HG03442 (cell line): ENCODE measurements at regions not wholly inside any gene's neighbourhood (a gene's known extent, or its start where the extent isn't known, plus 50 kb on each side); places are given as distances from the start of the nearest gene placed in this dataset.
"Not testable (repeated sequence)": the region's sequence is repeated elsewhere in the genome, so short reads cannot be mapped to it uniquely, and the experiment has no call there.

ENCODE experiments used
- ATAC-seq: cut with Tn5 transposase; IDR thresholded peaks from one replicate; pipeline ENCODE4 v1.9.1; 2021; ENCODE audit warnings: mild to moderate bottlenecking, moderate library complexity; ENCODE audit not compliant: unreplicated experiment

GRCh38 chr12:124477107-124477915 is 90.1 kb downstream of the NCOR2 start:
- ATAC-seq, result no peak

- ATAC-seq, result no peak
Observed at GRCh38 chr12:124476011-124476400, 91.4 kb downstream of the NCOR2 start.

- no peak for ATAC-seq
Observed at GRCh38 chr12:124475295-124476010, 92.0 kb downstream of the NCOR2 start.

GRCh38 chr12:124474709-124475108 is 92.7 kb downstream of the NCOR2 start:
- ATAC-seq, result no peak

GRCh38 chr12:124472690-124473279 is 94.6 kb downstream of the NCOR2 start:
- no peak for ATAC-seq

- ATAC-seq, result no peak
Observed at GRCh38 chr12:124471828-124472227, 95.6 kb downstream of the NCOR2 start.

- ATAC-seq, result no peak
Observed at GRCh38 chr12:124470806-124471205, 96.6 kb downstream of the NCOR2 start.

- ATAC-seq, result no peak
Observed at GRCh38 chr12:124470139-124470538, 97.3 kb downstream of the NCOR2 start.

GRCh38 chr12:124469193-124469888 is 98.1 kb downstream of the NCOR2 start:
- no peak for ATAC-seq

- ATAC-seq, result not testable (repeated sequence)
Observed at GRCh38 chr12:124467549-124467948, 99.9 kb downstream of the NCOR2 start.

GRCh38 chr12:124466216-124467128 is 100.9 kb downstream of the NCOR2 start:
- ATAC-seq, result peak; percentile 95

GRCh38 chr12:124465473-124465872 is 101.9 kb downstream of the NCOR2 start:
- no peak for ATAC-seq

- ATAC-seq, result no peak
Observed at GRCh38 chr12:124464830-124465229, 102.6 kb downstream of the NCOR2 start.

GRCh38 chr12:124464062-124464461 is 103.3 kb downstream of the NCOR2 start:
- ATAC-seq, result no peak

GRCh38 chr12:124463341-124463921 is 104.0 kb downstream of the NCOR2 start:
- ATAC-seq, result no peak

GRCh38 chr12:124462750-124463149 is 104.7 kb downstream of the NCOR2 start:
- ATAC-seq, result no peak

- no peak for ATAC-seq
Observed at GRCh38 chr12:124461851-124462623, 105.4 kb downstream of the NCOR2 start.

- ATAC-seq, result no peak
Observed at GRCh38 chr12:124461241-124461673, 106.2 kb downstream of the NCOR2 start.

- no peak for ATAC-seq
Observed at GRCh38 chr12:124460771-124461170, 106.6 kb downstream of the NCOR2 start.
